ENCODE measurements at regions not wholly inside any gene's neighbourhood (a gene's known extent, or its start where the extent isn't known, plus 50 kb on each side); places are given as distances from the start of the nearest gene placed in this dataset.
"Not testable (repeated sequence)": the region's sequence is repeated elsewhere in the genome, so short reads cannot be mapped to it uniquely, and the experiment has no call there.

DNA sequence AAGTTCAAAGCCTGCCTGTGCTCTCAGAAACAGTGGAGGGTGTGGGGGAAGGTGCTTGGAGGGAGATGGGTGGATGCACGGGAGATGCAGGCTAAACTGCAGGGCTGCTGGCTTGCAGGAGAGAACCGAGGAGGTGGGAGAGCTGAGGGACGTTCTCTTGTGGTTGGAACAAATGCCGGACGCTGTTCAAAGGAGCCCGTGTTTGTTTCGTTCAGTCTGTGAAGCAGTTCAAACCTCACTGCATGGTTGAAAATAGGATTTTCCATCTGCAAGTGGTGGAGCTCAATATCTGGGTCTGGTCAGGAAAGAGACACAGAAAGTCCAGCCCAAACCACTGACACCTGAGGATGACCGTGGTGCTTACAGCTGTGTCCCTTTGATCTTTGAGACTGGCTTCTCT, 1241.8 kb downstream of the TMEM121 start:
- not testable (repeated sequence) for H3K4me3 ChIP-seq (ENCODE audit: low read length)
- peak; percentile 64 for DNase-seq (ENCODE audit: low read depth, low spot score)

DNA sequence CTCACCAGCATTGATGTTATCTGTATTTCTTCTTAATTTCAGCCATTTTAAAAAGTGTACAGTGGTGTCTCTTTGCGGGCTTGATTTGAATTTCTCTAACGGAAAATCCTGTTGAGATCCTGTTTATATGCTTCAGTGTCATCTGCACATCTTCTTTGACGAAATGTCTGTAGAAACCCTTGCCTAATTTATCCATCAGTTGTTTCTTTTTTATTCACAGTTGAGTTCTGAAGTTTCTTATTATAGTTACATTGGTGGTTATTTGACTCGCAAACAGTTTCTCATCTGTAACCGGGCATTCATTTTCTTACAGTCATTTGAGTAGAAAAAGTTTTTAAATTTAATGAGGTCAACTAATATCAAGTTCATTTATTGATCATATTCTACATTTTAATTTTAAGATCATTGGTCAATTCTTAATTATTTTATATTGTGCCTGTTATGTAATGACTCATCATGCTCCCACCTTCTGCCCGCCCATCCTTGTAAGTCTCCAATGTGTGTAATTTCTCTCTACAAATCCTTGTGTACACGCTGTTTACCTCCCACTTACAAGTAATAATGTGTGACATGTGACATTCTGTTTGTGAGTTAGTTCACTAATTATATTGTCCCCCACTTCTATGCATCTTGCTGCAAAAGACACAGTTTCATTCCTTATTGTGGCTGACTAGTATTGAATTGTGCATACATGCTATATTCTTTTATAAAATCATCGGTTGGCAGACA, 1242.8 kb downstream of the TMEM121 start:
- DNase-seq (ENCODE audit: low read depth, low spot score); H3K4me3 ChIP-seq (ENCODE audit: low read length): not testable (repeated sequence)

DNA sequence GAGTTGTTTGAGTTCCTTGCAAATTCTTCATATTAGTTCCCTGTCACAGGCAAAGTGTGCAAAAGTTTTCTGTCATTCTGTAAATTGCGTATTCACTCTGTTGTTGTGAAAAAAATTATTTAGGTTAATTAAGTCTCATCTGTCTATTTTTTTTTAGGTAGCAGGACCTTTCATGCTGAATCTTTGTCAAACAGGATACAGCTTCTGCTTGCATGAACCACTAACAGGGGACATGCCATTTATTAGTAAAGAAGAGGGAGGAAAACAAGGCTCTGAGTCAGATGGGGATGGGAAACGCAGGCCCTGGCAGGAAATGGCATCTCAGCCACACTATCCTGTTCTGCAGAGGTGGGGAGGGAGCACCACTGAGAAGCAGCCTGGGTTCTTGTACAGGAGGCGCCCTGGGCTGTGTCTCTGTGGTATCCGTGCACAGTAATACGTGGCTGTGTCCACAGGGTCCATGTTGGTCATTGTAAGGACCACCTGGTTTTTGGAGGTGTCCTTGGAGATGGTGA, 1243.8 kb downstream of the TMEM121 start:
- not testable (repeated sequence) for H3K4me3 ChIP-seq (ENCODE audit: low read length)
- peak; percentile 75 for DNase-seq (ENCODE audit: low read depth, low spot score)

DNA sequence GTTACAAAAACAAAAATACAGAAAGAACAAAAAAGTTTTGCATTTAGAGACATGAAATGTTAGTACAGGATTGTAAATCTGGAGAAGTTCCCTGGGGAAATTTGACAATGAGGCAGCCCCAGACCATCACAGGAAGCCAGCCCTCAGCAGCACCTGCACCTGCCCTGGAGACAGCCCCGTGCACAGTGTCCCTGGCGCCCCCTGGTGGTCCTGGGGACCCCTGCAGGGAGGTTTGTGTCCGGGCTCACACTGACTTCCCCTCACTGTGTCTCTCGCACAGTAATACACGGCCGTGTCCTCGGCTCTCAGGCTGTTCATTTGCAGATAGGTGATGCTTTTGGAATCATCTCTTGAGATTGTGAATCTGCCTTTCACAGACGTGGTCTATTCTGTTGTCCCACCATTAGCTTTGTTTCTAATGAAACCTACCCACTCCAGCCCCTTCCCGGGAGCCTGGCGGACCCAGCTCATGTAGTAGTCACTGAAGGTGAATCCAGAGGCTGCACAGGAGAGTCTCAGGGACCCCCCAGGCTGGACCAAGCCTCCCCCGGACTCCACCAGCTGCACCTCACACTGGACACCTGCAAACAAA, 1248.6 kb downstream of the TMEM121 start:
- peak; percentile 74 for DNase-seq (ENCODE audit: low read depth, low spot score)
- not testable (repeated sequence) for H3K4me3 ChIP-seq (ENCODE audit: low read length)

DNA sequence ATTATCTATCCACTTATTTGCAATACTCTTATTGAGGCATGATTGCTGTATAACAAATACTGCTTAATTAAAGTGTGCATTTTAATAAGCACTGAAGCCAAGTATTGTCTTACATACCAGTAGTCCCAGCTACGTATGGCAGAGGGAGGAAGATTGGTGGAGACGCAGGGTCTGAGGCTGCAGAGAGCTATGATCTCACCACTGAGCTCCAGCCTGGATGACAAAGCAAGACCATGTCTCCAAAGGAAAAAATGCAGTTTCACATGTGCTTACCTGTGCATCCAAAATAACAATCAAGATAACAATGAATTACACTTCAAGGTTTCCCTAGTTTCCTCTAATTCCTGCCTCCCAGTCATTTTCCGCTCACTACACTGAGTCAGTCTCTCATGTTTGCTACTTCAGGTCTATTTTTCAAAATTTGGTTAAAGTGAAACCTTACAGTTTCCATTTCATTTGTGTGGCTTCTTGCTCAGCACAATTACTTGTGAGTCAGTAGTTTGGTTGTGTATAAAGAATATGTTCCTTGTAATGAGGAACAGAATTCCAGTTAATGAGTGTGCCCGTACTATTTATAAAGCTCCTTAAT, 1250.1 kb downstream of the TMEM121 start:
- DNase-seq (ENCODE audit: low read depth, low spot score) = no peak
- H3K4me3 ChIP-seq (ENCODE audit: low read length) = no peak overlapping the region

DNA sequence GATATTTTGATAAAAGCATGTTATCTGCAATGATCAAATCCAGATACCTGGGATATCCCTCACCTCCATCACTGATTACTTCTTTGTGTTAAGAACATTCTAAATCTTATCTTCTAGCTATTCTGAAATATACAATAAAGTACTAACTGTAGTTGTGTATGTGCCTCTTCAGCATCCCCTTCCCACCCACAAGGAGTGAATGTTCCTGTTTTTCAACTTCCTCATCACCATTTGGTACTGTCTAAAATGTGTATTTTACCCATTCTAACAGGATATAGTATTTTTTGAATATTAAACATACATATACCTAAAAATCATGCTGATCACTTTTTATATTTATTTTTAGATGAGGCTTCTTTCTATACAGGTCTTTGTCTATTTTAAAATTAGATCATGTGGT, 1252.6 kb downstream of the TMEM121 start:
- DNase-seq (ENCODE audit: low read depth, low spot score) = no peak
- H3K4me3 ChIP-seq (ENCODE audit: low read length) = no peak overlapping the region

DNA sequence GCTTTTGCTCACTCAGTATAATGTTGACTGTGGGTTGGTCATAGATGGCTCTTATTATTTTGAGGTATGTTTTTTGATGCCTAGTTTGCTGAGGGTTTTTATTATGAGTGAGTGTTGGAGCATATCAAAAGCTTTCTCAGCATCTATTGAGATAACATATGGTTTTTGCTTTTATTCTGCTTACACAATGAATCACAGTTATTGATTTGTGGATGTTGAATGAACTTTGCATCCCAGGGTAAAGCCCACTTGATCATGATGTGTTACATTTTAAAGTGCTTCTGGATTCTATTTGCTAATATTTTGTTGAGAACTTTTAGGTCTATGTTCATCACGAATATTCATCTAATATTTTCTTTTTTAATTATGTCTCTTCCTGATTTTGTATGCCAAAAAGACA, 1260.3 kb downstream of the TMEM121 start:
- no peak for DNase-seq (ENCODE audit: low read depth, low spot score)
- no peak overlapping the region for H3K4me3 ChIP-seq (ENCODE audit: low read length)

DNA sequence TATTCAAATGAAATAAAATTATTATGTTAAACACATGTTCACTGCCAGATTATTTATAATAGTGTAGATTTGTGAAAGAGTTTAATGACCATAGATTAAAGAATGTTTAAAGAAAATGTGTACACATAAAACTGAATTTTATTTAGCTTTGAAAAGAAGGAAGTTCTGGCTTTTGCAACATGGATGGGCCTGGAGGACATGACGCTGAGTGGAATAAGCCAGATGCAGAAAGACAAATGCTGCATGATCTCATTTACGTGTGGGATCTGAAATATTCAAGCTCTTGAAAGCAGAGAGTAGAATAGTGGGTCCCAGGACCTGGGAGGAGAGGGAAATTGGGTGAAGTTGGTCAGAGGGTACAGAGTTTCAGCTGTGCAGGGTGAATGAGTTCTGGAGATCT, 1261.2 kb downstream of the TMEM121 start:
- no peak for DNase-seq (ENCODE audit: low read depth, low spot score)
- no peak overlapping the region for H3K4me3 ChIP-seq (ENCODE audit: low read length)

DNA sequence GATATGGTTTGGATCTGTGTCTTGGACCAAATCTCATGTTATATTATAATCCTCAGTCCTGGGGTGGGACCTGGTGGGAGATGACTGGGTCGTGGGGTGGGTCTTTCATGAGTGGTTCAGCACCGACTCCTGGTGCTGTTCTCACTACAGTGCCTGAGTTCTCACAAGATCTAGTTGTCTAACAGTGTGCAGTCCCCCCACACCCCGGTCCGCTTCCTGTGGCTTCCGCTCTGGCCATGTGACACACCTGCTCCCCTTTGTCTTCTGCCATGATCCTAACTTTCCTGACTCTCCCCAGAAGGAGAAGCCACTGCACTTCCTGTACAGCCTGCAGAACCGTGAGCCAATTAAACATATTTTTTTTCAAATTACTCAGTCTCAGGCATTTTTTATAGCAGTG, 1262.2 kb downstream of the TMEM121 start:
- DNase-seq (ENCODE audit: low read depth, low spot score) = no peak
- H3K4me3 ChIP-seq (ENCODE audit: low read length) = no peak overlapping the region

DNA sequence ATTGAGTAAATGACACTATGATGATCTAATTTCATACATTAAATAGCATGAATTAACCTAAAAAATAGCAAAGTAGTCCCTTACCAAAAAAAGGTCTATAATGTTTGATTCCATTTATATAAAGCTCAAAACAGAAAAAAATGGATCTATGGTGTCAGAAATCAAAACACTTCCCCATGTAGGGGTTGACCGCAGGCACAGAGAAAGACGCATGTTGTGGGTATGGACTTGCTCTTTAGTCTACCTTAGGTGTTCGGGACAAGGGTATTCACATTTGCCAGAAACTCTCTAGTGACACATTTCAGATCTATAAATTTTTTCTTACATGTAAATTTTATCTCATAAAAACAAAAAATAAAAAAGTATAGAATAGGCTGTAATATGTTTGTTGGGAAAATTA, 1262.9 kb downstream of the TMEM121 start:
- no peak for DNase-seq (ENCODE audit: low read depth, low spot score)
- H3K4me3 ChIP-seq (ENCODE audit: low read length) = no peak overlapping the region

DNA sequence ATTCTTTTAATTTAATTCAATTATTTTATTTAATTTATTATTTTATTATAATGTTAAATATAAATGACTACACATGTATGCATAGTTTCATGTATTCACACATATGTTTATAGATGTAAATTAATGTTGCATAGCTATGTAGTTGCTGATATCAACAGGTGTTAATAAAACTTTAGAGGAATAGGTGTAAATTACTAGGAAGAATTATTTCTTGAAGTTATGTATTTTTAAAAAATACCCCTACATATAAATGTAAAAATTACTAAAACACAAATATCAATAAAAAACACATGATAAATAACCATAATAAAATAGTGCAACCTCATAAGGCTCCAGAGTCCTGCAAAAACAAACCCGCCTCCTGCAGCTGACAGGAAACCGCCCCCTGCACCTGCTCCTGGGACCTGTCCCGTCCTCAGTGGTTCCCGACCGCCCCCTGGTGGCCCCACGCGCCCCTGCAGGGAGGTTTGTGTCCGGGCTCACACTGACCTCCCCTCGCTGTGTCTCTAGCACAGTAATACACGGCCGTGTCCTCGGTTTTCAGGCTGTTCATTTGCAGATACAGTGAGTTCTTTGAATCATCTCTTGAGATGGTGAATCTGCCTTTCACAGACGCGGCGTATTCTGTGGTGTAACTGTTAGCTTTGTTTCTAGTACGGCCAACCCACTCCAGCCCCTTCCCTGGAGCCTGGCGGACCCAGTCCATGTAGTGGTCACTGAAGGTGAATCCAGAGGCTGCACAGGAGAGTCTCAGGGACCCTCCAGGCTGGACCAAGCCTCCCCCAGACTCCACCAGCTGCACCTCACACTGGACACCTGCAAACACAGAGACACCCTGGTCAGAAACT, 1264.0 kb downstream of the TMEM121 start:
- DNase-seq (ENCODE audit: low read depth, low spot score) = peak; percentile 75
- no peak overlapping the region for H3K4me3 ChIP-seq (ENCODE audit: low read length)

DNA sequence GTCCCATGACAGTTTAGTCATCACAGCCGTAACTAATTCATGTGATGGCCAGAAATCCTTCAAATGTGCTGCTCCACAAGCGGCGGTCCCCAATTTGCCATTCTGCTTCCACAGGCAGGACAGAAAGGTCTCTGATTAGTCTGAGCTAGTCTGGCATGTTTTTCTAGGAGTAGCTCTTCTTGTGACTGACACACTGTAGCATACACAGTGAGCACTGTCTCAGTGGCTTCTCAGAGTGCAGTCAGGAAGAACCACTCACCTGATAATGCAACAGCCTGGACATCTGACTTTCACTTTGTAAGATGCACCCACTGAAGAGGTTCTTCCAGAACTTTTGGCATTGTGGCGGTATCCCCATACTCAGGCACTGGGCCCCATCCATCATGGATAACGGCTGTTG, 1266.2 kb downstream of the TMEM121 start:
- no peak overlapping the region for H3K4me3 ChIP-seq (ENCODE audit: low read length)
- no peak for DNase-seq (ENCODE audit: low read depth, low spot score)

DNA sequence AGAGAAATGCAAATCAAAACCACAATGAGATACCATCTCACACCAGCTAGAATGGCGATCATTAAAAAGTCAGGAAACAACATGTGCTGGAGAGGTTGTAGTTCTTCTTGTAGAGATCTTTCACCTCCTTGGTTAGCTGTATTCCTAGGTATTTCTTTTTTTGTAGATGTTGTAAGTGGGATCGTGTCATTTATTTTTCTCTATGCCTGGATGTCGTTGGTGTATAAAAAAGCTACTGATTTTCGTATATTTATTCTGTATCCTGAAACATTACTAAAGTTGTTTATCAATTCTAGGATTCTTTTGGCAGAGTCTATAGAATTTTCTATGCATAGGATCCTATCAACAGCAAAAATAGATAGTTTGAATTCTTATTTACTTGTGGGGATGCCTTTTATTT, 1271.8 kb downstream of the TMEM121 start:
- not testable (repeated sequence) for H3K4me3 ChIP-seq (ENCODE audit: low read length); DNase-seq (ENCODE audit: low read depth, low spot score)

DNA sequence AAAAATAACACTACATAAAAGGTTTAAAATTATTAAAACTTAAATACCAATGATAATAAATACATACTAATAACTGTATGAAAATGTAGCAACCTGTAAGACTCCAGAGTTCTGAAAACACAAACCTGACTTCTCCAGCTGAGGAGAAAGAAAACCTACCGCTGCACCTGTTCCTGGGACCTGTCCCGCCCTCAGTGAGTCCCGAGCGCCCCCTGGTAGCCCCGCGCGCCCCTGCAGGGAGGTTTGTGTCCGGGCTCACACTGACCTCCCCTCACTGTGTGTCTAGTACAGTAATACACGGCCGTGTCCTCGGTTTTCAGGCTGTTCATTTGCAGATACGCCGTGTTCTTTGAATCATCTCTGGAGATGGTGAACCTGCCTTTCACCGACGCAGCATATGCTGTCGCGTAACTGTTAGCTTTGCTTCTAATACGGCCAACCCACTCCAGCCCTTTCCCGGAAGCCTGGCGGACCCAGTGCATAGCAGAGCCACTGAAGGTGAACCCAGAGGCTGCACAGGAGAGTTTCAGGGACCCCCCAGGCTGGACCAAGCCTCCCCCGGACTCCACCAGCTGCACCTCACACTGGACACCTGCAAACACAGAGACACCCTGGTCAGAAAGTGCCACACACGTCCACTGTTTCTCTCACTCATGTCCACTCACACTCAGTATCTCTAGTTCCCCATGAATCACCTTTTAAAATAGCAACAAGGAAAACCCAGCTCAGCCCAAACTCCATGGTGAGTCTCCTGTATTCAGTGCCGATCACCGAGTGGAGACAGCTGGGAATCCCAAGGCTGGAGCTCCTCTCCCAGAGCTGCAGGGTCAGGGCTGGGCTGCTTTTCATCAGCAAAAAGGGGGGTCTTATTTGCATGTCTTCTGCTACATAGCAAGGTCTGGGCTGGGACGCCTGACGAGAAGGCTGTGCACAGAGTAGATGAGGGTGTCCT, 1276.3 kb downstream of the TMEM121 start:
- no peak for DNase-seq (ENCODE audit: low read depth, low spot score)
- H3K4me3 ChIP-seq (ENCODE audit: low read length) = no peak overlapping the region

DNA sequence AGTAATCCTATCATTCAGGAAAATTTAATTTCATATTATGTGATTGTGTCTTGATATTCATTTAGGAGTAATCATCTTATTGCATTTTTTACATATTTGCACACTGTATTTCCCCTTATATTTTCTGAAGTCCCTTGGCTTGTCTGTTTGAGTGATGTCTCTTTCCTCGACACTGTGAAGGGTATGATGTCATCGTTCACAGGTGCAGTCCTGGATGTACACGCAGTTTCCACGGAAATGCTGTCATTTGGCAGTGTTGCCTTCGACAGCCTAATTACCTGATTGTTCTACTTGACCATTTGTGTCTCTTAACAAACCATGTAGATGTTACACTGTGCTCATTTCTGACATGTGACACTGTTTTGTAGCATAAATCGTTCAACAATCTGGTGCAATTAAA, 1277.0 kb downstream of the TMEM121 start:
- no peak for DNase-seq (ENCODE audit: low read depth, low spot score)
- no peak overlapping the region for H3K4me3 ChIP-seq (ENCODE audit: low read length)

DNA sequence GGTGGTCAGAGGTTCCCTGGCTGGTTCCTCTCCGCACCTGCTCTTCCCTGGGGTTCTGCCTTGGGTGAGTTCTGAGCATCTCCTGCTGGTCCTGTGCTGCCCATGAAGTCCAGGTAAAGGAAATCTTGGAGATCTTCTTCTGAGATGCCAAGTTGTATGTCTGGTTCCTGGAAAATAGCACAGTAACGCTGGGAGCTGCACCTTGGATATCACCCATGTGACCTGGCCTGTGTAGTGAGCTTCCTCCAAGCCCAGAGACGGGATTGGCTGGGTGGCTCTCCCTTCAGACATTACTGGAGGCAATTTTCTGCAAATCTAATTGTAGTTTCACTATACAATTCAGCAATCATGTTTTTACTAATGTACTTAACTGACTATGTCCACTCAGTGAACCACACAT, 1281.1 kb downstream of the TMEM121 start:
- no peak overlapping the region for H3K4me3 ChIP-seq (ENCODE audit: low read length)
- DNase-seq (ENCODE audit: low read depth, low spot score) = no peak

DNA sequence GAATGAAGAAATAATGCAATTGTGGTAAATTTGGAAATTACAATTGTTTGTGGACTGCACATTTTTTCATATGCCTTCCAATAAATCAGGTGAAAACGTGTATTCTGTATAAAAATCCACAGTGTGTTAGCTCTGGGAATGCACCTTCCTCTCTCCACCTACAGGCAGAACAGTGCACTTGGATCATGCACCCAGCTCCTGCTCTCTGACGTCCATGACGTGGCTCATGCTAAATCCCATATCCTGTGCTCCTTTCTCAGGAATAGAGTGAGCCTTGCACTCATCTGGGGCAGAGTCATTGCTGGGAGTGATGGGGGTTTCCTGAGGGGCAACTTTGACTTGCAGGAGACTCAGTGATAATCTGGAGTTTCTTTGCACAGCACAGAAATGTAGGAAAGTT, 1282.1 kb downstream of the TMEM121 start:
- H3K4me3 ChIP-seq (ENCODE audit: low read length) = no peak overlapping the region
- DNase-seq (ENCODE audit: low read depth, low spot score) = no peak

DNA sequence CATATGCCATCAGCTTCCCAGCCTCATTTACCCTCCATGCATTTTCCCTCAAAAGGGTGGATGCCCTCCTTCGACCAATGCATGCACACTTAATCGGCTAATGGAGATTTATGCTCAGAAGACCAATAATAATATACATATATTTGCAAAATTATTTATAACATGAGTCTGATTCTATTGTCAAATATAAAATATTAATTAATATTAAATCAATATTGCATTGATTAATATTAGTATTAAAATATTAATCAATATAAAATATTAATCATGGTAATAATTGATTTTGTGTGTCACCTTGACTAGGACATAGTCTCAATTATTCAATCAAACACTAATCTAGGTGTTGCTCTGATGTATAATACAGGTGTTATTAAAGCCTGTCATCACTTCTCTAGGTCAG, 1282.5 kb downstream of the TMEM121 start:
- no peak overlapping the region for H3K4me3 ChIP-seq (ENCODE audit: low read length)
- no peak for DNase-seq (ENCODE audit: low read depth, low spot score)

DNA sequence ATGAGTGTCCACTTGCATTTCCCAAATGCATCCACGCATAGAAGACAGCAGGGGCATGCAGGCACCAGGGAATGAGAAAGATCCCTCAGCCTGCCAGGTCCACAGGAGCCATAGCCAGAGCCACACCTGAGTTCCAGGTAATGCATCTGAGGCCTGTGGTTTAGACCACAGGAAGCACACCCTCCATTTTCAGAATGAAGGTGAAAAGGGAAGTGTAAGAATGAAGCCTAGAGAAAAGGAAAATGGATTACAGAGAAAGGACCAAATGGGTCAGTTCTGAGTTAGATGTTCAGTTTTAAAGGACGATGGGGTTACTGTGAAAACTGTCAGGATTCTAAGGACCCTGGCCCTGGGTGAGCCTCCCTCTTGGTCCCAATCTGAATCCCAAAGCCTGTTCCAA, 1283.2 kb downstream of the TMEM121 start:
- DNase-seq (ENCODE audit: low read depth, low spot score) = no peak
- H3K4me3 ChIP-seq (ENCODE audit: low read length) = no peak overlapping the region

Measured in Jurkat, Clone E6-1 (cell line).